ENCODE measurements at regions not wholly inside any gene's neighbourhood (a gene's known extent, or its start where the extent isn't known, plus 50 kb on each side); places are given as distances from the start of the nearest gene placed in this dataset.

DNA sequence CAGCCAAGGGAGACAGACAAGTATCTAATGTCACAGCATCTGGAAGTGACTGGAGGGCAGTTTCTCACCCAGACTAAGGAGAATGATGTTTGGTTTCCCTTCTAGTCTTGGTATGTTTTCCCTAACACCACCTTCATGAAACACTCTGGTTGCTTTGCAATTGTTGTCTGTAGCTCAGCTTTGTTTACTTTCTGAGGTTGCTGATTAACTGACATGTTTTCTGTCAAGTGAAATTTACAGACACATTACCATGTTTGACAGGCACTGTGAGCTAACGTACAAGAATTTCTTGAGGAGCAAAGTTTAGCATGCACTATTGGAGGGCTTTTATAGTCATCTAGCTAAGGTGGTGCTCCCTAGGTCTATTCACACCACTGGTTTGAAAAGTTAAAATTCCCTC is 131.6 kb upstream of the NECTIN3 start:
- no peak for TF ChIP-seq EZH2 (IDR thresholded peaks at IDR 0.05; ENCODE audit: borderline replicate concordance, low read length)
- TF ChIP-seq, protein P1, sequence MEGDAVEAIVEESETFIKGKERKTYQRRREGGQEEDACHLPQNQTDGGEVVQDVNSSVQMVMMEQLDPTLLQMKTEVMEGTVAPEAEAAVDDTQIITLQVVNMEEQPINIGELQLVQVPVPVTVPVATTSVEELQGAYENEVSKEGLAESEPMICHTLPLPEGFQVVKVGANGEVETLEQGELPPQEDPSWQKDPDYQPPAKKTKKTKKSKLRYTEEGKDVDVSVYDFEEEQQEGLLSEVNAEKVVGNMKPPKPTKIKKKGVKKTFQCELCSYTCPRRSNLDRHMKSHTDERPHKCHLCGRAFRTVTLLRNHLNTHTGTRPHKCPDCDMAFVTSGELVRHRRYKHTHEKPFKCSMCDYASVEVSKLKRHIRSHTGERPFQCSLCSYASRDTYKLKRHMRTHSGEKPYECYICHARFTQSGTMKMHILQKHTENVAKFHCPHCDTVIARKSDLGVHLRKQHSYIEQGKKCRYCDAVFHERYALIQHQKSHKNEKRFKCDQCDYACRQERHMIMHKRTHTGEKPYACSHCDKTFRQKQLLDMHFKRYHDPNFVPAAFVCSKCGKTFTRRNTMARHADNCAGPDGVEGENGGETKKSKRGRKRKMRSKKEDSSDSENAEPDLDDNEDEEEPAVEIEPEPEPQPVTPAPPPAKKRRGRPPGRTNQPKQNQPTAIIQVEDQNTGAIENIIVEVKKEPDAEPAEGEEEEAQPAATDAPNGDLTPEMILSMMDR (conservative IDR thresholded peaks at IDR 0.05 in 1 of 2, IDR thresholded peaks at IDR 0.05 in 1 of 2; ENCODE audit: extremely low read depth in 1 of 2, insufficient read depth in 1 of 2, low read depth in 1 of 2, low read length in 2 of 2) = no peak

All from mammary epithelial cell (primary cell).